ENCODE measurements at regions not wholly inside any gene's neighbourhood (a gene's known extent, or its start where the extent isn't known, plus 50 kb on each side); places are given as distances from the start of the nearest gene placed in this dataset.
"Not testable (repeated sequence)": the region's sequence is repeated elsewhere in the genome, so short reads cannot be mapped to it uniquely, and the experiment has no call there.

DNA sequence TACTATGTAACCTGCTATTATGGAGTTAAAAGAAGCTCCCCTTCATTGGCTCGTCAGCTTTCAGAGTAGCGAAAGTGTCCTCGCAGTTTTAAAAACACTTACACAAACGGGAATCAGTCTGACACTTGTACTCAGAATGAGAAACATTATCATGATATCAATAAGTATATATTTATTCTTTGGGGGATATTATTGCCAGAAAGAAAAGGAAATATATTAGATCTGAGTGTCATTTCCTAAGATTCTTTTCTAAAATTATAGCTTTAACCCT lies 584.5 kb downstream of the ZEB2 start:
- no peak for DNase-seq
- Mint-ChIP-seq H3K27me3 (peaks cover 11 to 25% of the 10 kb centered on the region in 2 donors), H3K4me3 (no peak overlapping the region), H3K27ac (no peak overlapping the region), H3K36me3 (no peaks in the 10 kb centered on the region), H3K9me3 (no peaks in the 10 kb centered on the region), H3K4me1 (peaks cover 18 to 23% (median 21%) of the 10 kb centered on the region in 3 donors)
- ChIA-PET CTCF (no interaction called here), POLR2A (no interaction called here)
- H3K36me3 ChIP-seq (ENCODE audit: insufficient read depth, low read length) = no peaks in the 10 kb centered on the region
- H3K27ac ChIP-seq (ENCODE audit: low read depth, low read length) = no peak overlapping the region
- no peaks in the 10 kb centered on the region for H3K9me3 ChIP-seq (ENCODE audit: low read length)
- no peaks in the 10 kb centered on the region for H3K4me1 ChIP-seq (ENCODE audit: insufficient read depth, low read length)
- no peak overlapping the region for H3K4me3 ChIP-seq (ENCODE audit: low read length)
- no peaks in the 10 kb centered on the region for H3K27me3 ChIP-seq (ENCODE audit: insufficient read depth, low read length, poor library complexity, severe bottlenecking)

DNA sequence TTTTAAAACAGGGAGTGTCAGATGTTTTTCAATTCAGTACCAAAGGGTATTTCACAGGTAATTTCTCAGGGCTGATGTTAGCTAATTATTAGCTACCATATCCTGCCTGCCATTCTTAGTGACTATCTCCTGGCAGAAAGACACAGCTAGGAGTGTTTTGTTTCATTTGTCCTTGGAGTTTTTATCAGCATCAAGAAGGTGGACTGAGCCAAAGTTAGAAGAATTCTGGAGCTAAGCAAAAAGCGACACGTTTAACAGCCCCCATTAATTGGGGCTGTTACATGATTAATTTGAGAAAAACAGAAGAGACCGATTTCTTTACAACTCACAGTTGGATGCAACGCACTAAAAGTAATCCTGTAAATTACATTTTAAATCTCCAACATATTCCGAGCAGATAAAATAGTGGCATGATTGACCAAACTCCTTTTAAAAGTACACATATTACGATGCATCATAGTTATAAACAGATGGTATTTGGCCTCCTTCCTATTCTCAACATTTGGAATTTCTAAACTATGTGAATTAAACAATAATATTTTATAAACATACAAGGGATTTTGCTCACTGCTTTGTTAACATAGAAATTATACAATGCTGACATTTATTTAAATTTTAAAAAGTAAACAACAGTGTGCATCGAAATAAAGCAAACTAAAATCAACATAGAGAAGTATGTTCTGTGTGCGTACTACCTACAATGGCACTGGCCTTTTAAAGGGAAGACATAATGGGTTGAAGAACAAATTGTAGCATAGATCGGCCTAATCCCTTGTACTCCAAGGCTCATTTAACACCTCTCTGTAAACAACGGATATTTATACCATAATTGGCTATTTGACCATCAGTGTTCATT lies 585.1 kb downstream of the ZEB2 start:
- ChIA-PET CTCF (no interaction called here), POLR2A (no interaction called here)
- Mint-ChIP-seq H3K27ac (no peak overlapping the region), H3K36me3 (no peaks in the 10 kb centered on the region), H3K27me3 (peaks cover 12 to 25% of the 10 kb centered on the region in 2 donors), H3K9me3 (no peaks in the 10 kb centered on the region), H3K4me3 (no peak overlapping the region), H3K4me1 (peaks cover 18 to 23% (median 21%) of the 10 kb centered on the region in 3 donors)
- no peak overlapping the region for H3K27ac ChIP-seq (ENCODE audit: low read depth, low read length)
- no peak overlapping the region for H3K4me3 ChIP-seq (ENCODE audit: low read length)
- no peaks in the 10 kb centered on the region for H3K27me3 ChIP-seq (ENCODE audit: insufficient read depth, low read length, poor library complexity, severe bottlenecking)
- no peaks in the 10 kb centered on the region for H3K4me1 ChIP-seq (ENCODE audit: insufficient read depth, low read length)
- H3K36me3 ChIP-seq (ENCODE audit: insufficient read depth, low read length) = no peaks in the 10 kb centered on the region
- no peaks in the 10 kb centered on the region for H3K9me3 ChIP-seq (ENCODE audit: low read length)
- no peak for DNase-seq

DNA sequence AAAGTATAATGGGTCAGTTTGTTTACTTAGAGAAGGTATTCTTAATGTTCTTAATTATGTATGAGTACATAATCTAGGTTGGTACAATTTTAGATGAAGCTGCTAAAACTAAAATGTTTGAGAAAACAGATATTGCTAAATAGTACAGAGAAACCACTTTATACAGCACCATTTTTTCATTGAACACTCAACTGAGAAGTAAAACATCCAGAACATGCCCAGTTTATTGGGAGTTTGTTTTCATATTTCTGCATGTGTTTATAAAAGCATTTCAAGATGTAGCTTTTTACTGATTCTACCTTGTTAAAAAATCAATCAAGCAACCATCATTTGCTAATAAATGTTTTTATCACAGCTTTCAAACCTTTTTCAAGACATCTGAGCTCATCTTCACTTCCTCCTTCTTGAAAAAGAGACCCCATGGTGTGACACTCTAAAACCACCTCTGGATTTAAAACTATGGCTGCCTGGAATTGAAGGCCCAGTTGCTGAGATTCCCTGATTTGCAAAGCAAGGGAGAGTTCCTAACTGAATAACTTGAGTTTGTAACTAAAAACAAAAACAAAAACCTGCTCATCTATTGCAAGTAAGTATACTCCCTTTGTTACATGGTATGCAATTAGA lies 585.9 kb downstream of the ZEB2 start:
- DNase-seq = no peak
- Histone ChIP-seq H3K4me3 (ENCODE audit: low read length) (no peak overlapping the region), H3K27me3 (ENCODE audit: insufficient read depth, low read length, poor library complexity, severe bottlenecking) (no peaks in the 10 kb centered on the region), H3K27ac (ENCODE audit: low read depth, low read length) (no peak overlapping the region), H3K36me3 (ENCODE audit: insufficient read depth, low read length) (no peaks in the 10 kb centered on the region), H3K4me1 (ENCODE audit: insufficient read depth, low read length) (no peaks in the 10 kb centered on the region), H3K9me3 (ENCODE audit: low read length) (no peaks in the 10 kb centered on the region)
- H3K27me3 Mint-ChIP-seq = peaks cover 14 to 25% of the 10 kb centered on the region in 2 donors
- no peak overlapping the region for H3K27ac Mint-ChIP-seq
- ChIA-PET CTCF (no interaction called here), POLR2A (no interaction called here)
- peaks cover 18 to 23% (median 21%) of the 10 kb centered on the region in 3 donors for H3K4me1 Mint-ChIP-seq
- no peak overlapping the region for H3K4me3 Mint-ChIP-seq
- H3K36me3 Mint-ChIP-seq = no peaks in the 10 kb centered on the region
- H3K9me3 Mint-ChIP-seq = no peaks in the 10 kb centered on the region

DNA sequence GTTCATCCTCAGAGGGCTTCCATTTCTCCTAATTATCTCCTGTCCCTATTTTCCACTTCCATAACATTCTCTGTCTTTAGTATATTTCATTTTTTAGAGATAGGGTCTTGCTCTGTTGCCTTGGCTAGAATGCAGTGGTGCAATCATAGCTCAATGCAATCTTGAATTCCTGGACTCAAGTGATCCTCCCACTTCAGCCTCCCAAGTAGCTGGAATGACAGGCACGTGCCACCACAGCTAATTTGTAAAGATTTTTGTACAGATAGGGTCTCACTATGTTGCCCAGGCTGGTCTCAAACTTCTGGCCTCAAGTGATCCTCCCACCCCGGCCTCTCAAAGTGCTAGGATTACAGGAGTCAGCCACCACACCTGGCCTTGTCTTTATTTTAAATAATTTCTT lies 589.0 kb downstream of the ZEB2 start:
- Histone ChIP-seq H3K27me3 (ENCODE audit: insufficient read depth, low read length, poor library complexity, severe bottlenecking) (no peaks in the 10 kb centered on the region), H3K27ac (ENCODE audit: low read depth, low read length) (no peak overlapping the region), H3K9me3 (ENCODE audit: low read length) (no peaks in the 10 kb centered on the region), H3K4me3 (ENCODE audit: low read length) (no peak overlapping the region), H3K4me1 (ENCODE audit: insufficient read depth, low read length) (no peaks in the 10 kb centered on the region), H3K36me3 (ENCODE audit: insufficient read depth, low read length) (no peaks in the 10 kb centered on the region)
- POLR2A ChIA-PET = no interaction called here
- Mint-ChIP-seq H3K4me3 (no peak overlapping the region), H3K9me3 (no peaks in the 10 kb centered on the region), H3K27ac (no peak overlapping the region), H3K27me3 (peaks cover 12 to 13% of the 10 kb centered on the region in 2 donors), H3K36me3 (peaks cover 0 to 4% (median 1%) of the 10 kb centered on the region in 3 donors), H3K4me1 (peaks cover 1 to 2% (median 2%) of the 10 kb centered on the region in 3 donors)
- DNase-seq = no peak
- CTCF ChIA-PET = no interaction called here

DNA sequence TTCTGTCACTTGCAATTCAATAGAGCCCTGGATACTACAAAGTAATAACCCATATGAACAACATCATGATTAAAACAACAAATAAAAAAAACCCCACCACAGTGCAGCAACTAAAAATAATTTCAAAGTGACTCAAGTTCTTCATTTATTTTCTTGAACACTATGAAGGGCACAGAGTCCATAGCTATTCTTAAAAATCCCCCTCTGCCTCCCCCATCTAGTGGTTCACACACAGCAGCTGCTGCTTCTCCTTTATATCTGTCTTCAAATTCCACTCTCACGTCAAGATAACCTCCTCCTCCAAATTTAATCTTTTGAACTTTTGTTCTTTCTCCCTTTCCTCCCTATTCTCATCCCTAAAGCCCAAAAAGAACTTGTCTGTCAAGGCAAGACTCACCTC lies 591.3 kb downstream of the ZEB2 start:
- Mint-ChIP-seq H3K4me3 (no peak overlapping the region), H3K9me3 (no peaks in the 10 kb centered on the region), H3K27me3 (peaks cover 10 to 11% of the 10 kb centered on the region in 2 donors), H3K27ac (no peak overlapping the region), H3K36me3 (peaks cover 0 to 7% (median 1%) of the 10 kb centered on the region in 3 donors), H3K4me1 (no peaks in the 10 kb centered on the region)
- Histone ChIP-seq H3K4me1 (ENCODE audit: insufficient read depth, low read length) (no peaks in the 10 kb centered on the region), H3K27me3 (ENCODE audit: insufficient read depth, low read length, poor library complexity, severe bottlenecking) (no peaks in the 10 kb centered on the region), H3K27ac (ENCODE audit: low read depth, low read length) (no peak overlapping the region), H3K4me3 (ENCODE audit: low read length) (no peak overlapping the region), H3K9me3 (ENCODE audit: low read length) (no peaks in the 10 kb centered on the region), H3K36me3 (ENCODE audit: insufficient read depth, low read length) (no peaks in the 10 kb centered on the region)
- DNase-seq = no peak
- ChIA-PET POLR2A (no interaction called here), CTCF (no interaction called here)

DNA sequence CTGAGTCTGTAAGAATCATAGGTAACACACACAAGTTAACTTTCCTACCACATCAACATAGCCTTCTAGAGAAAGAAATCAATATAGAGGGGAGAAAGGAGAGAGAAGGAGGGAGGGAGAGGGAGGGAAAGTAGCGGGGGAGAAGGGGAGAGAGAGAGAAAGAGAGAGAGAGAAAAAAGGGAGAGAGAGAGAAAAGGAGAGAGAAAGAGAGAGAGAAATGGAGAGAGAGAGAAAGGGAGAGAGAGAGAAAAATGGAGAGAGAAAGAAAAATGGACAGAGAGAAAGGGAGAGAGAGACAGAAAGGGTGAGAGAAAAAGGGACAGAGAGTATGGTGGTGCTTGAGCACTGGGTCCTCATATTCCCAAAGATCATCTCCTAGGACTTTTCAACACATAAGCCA lies 591.7 kb downstream of the ZEB2 start:
- H3K4me3 ChIP-seq (ENCODE audit: low read length) = no peak overlapping the region
- POLR2A ChIA-PET = no interaction called here
- Mint-ChIP-seq H3K4me1 (no peaks in the 10 kb centered on the region), H3K27me3 (peaks cover 10 to 11% of the 10 kb centered on the region in 2 donors), H3K27ac (no peak overlapping the region), H3K9me3 (no peaks in the 10 kb centered on the region), H3K4me3 (no peak overlapping the region), H3K36me3 (peaks cover 0 to 7% (median 1%) of the 10 kb centered on the region in 3 donors)
- no peak overlapping the region for H3K27ac ChIP-seq (ENCODE audit: low read depth, low read length)
- no peaks in the 10 kb centered on the region for H3K27me3 ChIP-seq (ENCODE audit: insufficient read depth, low read length, poor library complexity, severe bottlenecking)
- H3K9me3 ChIP-seq (ENCODE audit: low read length) = no peaks in the 10 kb centered on the region
- CTCF ChIA-PET = no interaction called here
- H3K4me1 ChIP-seq (ENCODE audit: insufficient read depth, low read length) = no peaks in the 10 kb centered on the region
- no peaks in the 10 kb centered on the region for H3K36me3 ChIP-seq (ENCODE audit: insufficient read depth, low read length)
- no peak for DNase-seq

DNA sequence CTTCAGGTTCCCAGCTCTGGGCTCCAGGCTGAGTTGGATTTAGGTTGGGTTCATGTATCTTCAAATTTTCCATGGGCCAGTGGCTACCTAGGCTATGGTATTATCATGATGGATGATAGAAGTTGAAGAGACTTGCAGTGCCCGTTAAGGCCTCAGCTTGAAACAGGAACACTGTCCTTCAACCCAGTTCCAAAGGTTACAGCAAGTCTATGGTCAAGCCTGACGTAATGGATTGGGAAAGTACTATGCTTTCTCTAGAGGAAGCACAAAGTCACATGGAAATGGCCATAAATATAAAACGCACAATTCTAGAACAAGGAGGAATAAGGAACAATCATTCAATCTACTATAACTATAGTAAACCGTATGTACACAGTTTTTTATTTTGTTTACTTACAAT lies 593.2 kb downstream of the ZEB2 start:
- peaks cover 6 to 13% of the 10 kb centered on the region in 2 donors for H3K27me3 Mint-ChIP-seq
- H3K4me3 ChIP-seq (ENCODE audit: low read length) = no peak overlapping the region
- no peaks in the 10 kb centered on the region for H3K9me3 ChIP-seq (ENCODE audit: low read length)
- H3K27me3 ChIP-seq (ENCODE audit: insufficient read depth, low read length, poor library complexity, severe bottlenecking) = no peaks in the 10 kb centered on the region
- H3K27ac Mint-ChIP-seq = no peak overlapping the region
- POLR2A ChIA-PET = no interaction called here
- H3K36me3 Mint-ChIP-seq = peaks cover 0 to 7% (median 1%) of the 10 kb centered on the region in 3 donors
- no peaks in the 10 kb centered on the region for H3K4me1 ChIP-seq (ENCODE audit: insufficient read depth, low read length)
- H3K36me3 ChIP-seq (ENCODE audit: insufficient read depth, low read length) = no peaks in the 10 kb centered on the region
- no peak for DNase-seq
- H3K4me3 Mint-ChIP-seq = no peak overlapping the region
- no peaks in the 10 kb centered on the region for H3K9me3 Mint-ChIP-seq
- H3K4me1 Mint-ChIP-seq = no peaks in the 10 kb centered on the region
- CTCF ChIA-PET = no interaction called here
- H3K27ac ChIP-seq (ENCODE audit: low read depth, low read length) = no peak overlapping the region

DNA sequence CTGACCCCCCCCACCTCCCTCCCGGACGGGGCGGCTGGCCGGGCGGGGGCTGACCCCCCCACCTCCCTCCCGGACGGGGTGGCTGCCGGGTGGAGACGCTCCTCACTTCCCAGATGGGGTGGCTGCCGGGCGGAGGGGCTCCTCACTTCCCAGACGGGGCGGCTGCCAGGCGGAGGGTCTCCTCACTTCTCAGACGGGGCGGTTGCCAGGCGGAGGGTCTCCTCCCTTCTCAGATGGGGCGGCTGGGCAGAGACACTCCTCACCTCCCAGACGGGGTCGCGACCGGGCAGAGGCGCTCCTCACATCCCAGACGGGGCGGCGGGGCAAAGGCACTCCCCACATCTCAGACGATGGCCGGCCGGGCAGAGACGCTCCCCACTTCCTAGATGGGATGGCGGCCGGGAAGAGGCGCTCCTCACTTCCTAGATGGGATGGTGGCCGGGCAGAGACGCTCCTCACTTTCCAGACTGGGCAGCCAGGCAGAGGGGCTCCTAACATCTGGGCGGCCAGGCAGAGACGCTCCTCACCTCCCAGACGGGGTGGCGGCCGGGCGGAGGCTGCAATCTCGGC lies 597.6 kb downstream of the ZEB2 start:
- DNase-seq; CTCF ChIA-PET; H3K4me3 ChIP-seq (ENCODE audit: low read length); H3K4me1 ChIP-seq (ENCODE audit: insufficient read depth, low read length); POLR2A ChIA-PET; H3K9me3 ChIP-seq (ENCODE audit: low read length); H3K27ac ChIP-seq (ENCODE audit: low read depth, low read length); H3K4me3 Mint-ChIP-seq; H3K27me3 Mint-ChIP-seq; H3K27ac Mint-ChIP-seq; H3K4me1 Mint-ChIP-seq; H3K36me3 ChIP-seq (ENCODE audit: insufficient read depth, low read length); H3K27me3 ChIP-seq (ENCODE audit: insufficient read depth, low read length, poor library complexity, severe bottlenecking): not testable (repeated sequence)
- peaks cover 8 to 23% (median 18%) of the 10 kb centered on the region in 5 donors for H3K9me3 Mint-ChIP-seq
- H3K36me3 Mint-ChIP-seq = peaks cover 0 to 22% (median 1%) of the 10 kb centered on the region in 3 donors

Data from CD8-positive, alpha-beta memory T cell (primary cell).